Islet of Langerhans (tissue), 1 donor: ENCODE measurements at regions not wholly inside any gene's neighbourhood (a gene's known extent, or its start where the extent isn't known, plus 50 kb on each side); places are given as distances from the start of the nearest gene placed in this dataset.
"Not testable (repeated sequence)": the region's sequence is repeated elsewhere in the genome, so short reads cannot be mapped to it uniquely, and the experiment has no call there.

ENCODE experiments used
- FAIRE-seq: peaks from one replicate; lab custom pipeline; 2011; peaks lifted over from hg19 to GRCh38; lab: Jason Lieb, UNC

DNA sequence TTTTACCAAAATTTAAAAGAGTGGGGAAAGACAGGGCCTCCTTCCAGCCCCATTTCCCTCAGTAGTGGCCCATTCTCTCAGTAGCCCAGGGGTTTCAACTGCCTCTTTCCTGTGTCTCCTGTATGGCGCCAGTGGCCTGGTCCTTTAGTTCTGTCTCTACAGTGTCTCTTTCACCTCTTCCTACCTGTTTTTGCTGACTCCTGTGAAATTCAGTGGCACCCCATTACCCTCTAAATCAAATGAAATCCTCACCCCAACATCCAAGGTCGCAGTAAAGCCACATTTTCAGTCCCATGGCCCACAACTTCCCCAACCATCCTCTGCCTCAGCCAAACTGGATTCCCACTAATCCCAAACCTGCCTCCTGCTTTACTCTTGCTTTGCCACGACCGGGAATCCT, 200.7 kb downstream of the IPMK start:
- FAIRE-seq: no peak

- no peak for FAIRE-seq
These were observed 201.6 kb downstream of the IPMK start for GRCh38 chr10:58066126-58066525.

GRCh38 chr10:58065529-58065815, 202.2 kb downstream of the IPMK start:
- FAIRE-seq: no peak

DNA sequence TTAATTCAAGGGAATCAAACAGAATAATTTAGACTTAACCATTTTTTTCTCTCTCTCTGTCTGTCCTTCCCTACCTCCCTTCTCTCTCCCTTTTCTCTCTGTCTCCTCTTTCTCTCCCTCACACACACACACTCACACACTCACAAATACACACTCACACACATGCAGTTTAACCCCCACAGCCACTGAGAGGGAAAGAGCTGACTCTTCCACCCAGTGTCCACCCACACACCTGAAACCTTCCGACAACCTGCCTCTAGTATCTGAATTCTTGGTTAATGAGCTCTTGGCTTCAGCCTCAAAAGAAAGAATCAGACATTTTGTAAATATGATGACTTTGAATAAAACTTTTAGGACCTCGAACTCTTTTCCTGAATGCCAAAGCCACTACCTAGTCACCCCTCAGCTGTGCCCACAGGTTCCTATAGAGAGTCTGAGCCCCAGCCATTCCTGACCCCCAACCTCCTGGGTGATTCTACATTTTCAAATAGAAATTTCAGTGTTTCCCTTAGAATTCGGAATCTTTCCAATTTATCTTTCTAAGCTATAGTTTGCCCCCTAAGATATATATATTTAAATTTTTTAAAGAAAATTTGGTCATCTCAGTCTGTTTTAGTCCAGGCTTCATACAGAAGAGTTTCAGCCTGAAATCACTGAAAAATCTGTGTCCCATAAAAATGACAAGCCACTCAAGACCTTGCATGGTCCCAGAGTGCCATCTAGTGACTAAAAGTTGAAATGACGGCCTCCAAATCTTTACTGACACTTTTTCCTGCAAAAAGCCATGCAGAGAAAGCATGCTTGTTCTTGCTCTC, 202.8 kb downstream of the IPMK start:
- FAIRE-seq: peak; percentile 98

DNA sequence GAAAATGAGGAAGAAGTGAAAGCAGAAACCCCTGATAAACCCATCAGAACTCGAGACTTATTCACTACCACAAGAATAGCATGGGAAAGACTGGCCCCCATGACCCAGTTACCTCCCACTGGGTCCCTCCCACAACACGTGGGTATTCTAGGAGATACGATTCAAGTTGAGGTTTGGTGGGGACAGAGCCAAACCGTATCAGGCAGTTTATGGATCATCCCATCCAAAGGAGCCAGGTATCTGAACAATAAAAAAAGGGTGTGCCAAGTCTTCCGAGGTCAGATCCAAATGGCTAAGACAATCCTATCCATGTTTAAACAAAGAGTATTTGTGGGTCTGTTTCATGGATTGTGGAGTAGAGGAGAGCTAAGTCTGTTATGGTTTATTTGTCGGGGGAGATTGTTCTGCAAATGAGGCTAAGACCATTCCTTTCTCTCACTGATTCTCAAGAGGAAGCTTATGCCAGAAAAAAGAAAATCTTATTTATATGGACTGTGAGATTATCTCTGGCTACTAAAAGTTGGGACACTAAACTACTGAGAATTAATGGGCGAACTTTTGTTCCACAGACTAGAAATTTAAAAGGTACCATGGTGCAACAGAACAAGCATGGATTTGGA, 203.7 kb downstream of the IPMK start:
- no peak for FAIRE-seq

- not testable (repeated sequence) for FAIRE-seq
These were observed 209.0 kb downstream of the IPMK start for GRCh38 chr10:58058683-58059082.

DNA sequence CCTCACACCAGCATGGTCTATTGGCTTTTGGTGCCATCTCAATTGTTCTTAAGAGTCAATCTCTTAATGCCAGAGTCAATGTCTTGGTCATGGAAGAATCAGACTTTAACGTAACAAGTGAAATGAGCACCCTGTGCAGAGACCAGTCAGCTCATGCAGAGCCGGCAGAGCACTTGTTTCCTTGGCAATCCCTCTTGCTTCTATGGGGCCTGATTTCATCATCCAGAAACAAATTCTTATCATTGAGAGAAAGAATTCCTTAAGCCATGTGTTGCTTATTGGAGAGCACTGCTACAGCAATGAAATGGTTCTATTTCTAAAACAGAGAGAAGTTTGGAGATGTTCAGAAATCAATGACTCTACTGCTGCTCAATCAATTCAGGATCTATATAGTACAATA, 212.8 kb downstream of the IPMK start:
- no peak for FAIRE-seq

GRCh38 chr10:58052772-58053171, 214.9 kb downstream of the IPMK start:
- no peak for FAIRE-seq

DNA sequence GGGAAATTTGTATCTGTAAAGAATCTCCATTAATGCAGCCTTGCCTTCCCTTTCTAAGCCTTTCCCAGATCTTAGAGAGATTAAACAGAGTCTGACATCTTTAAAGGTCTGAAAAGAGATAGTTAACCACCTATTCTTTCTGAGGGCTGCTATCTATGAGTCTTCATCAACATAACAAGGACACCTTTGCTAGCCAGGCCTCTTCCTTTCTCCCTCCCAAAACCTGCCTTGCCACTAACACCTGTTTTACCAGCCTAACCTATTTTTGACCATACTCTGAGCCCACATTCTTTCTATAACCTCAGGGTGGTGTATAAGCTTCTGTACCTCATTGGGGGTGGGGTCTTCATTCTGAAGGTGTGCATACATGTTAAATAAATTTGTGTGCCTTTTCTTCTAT, 217.1 kb downstream of the IPMK start:
- FAIRE-seq: no peak

- FAIRE-seq: no peak
These were observed 218.8 kb downstream of the IPMK start for GRCh38 chr10:58048936-58049335.

DNA sequence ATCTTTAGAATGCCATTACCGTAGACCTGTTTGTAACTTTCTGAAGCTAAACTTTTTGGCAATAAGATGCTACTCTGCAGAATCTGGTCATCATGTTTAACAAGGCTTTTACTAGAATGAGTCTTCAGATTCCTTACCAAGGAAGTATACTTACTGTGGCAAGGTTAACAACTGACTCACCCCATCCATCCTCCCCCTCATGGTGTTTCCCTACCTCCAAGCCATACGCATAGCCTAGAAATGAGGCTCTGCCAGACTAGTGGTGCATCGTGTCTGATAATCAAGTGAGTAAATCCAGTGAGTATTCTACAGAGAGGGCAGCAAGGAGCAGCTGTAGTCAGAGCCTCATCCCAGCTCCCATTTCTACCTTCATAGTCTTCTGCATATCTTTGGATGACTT, 223.6 kb downstream of the IPMK start:
- no peak for FAIRE-seq

GRCh38 chr10:58041901-58042300, 225.8 kb downstream of the IPMK start:
- FAIRE-seq: no peak

- no peak for FAIRE-seq
These were observed 237.5 kb downstream of the IPMK start for GRCh38 chr10:58030208-58030607.

DNA sequence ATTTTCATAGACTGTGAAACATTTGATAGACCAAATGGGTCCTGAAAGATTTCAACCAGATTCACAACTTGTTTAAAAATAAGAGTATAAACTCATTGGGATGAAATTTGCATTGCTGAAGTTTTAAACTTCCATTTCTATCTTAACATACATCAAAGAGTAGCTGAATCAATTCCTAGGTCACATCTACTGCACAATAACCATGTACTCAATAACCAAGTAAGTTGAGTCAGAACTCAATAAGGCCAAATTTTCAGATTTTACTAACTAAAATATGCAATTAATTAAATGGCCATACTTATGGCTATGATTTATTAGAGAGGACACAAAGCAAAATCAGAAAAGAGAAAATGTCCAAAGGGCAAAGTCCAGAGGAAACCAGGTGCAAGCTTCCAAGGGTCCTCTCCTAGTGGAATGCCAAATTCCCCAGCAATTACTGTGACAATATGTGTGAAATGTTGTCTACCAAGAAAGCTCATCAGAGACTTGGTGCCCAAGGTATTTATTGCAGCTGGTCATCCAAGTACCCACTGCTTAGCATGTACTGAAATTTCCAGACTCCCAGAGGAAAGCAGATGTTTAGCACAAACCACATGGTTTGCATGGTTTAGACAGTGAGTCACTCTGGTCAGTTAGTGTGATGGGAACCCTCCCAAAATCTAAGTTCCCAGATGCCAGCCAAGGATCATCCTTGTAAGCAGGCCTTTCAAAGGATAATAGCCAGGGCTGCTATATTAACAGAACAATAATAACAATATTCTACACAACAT, 238.9 kb downstream of the IPMK start:
- no peak for FAIRE-seq

GRCh38 chr10:58027426-58027825, 240.3 kb downstream of the IPMK start:
- no peak for FAIRE-seq

GRCh38 chr10:58026036-58026435, 241.7 kb downstream of the IPMK start:
- no peak for FAIRE-seq

DNA sequence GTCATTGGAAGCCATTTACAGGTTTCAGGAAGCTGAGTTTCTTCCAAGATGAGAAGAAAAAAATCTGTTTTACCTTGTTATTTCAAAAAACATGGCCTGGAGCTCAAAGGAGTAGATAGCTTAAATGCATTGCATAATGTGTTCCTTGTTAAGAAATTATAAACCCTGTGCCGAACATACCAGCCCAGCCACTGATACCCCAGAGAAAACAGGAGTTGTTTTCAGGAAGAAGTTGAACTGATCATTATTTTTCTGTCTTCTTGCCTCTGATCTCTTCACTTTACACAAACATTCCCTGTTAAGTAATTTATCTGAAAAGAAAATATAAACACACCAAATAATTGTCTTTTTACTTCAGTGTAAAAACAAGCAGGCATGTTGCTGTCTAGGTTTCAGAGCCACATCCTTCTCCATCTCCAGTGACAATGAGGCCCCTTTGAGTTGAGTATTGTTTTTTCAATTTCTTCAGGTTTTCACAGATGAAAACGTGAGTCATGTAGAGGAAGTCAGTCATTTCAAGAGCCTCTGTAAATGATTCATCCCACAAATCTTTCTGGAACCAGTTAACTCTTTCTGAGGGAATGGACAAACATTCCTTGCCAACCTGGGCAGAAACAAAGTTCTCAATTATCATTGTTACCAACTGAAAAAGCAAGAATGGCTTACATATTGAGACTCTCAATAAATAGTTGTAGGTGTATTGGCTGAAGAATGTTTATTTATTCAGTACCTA, 244.2 kb downstream of the IPMK start:
- no peak for FAIRE-seq

DNA sequence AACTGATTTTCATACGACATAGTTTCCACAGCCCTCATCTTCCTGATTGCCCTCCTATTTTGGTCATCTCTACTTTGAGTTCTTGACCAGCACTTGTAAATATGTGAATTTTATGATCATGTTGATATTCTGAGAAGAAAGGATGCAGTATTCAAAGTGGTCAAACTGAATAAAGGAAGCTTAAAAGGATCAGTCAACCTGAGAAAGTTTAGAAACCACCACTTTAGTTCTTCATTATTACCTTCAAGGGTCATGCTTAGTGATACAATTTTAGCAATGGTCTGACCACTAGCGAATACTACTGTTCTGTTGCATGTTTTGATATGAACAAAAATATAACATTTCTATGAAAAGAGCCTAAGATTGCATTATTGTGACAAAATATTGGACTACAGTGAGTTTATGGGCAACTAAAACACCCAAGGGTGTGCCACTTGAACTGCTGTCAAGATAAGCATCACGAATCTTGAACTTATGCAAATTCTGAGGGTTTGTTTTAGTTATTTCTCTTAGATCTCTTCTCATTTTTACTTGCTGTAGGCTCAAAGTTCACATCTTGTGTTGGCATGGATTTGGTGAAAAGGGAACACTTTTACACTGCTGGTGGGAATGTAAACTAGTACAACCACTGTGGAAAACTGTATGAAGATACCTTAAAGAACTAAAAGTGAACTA, 247.7 kb downstream of the IPMK start:
- no peak for FAIRE-seq

- no peak for FAIRE-seq
These were observed 249.9 kb downstream of the IPMK start for GRCh38 chr10:58017719-58018367.

DNA sequence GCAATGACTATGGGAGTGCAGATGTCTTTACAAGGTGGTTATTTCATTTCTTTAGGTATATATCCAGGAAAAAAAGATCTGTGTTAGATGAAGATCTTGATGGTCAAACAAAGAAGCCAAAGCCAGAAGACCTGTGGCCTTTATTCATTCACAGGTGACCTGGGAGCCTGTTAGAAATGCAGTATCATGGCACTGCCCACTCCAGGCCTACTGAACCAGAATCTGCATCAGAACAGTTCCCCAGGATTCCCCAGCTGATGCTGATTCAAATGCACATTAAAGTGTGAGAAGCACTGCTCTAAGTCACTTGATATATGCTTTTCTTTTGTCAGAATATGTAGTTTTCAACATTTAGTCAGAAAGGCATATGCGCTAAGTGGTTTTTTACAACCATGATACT, 251.1 kb downstream of the IPMK start:
- FAIRE-seq: no peak

- no peak for FAIRE-seq
These were observed 253.3 kb downstream of the IPMK start for GRCh38 chr10:58014436-58014835.

DNA sequence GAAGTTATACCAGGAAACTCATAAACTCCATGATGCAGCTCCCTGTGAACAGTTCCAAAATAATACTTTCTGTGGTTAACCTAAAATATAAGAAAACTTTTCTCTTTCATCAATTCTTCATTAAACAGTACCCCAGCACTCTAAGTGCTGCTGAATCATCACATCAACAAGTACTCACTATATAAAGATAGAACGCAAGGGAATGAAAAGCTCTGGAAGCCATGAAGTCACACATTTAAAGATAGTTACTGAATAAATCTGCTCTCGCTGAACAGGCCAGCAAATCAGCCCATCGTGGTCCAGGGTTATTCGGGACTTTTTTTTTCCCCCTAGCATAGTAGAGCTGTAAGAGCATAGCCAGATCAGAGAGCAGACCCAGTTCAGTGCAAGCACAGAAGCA, 254.3 kb downstream of the IPMK start:
- no peak for FAIRE-seq
